ENCODE measurements at regions not wholly inside any gene's neighbourhood (a gene's known extent, or its start where the extent isn't known, plus 50 kb on each side); places are given as distances from the start of the nearest gene placed in this dataset.

DNA sequence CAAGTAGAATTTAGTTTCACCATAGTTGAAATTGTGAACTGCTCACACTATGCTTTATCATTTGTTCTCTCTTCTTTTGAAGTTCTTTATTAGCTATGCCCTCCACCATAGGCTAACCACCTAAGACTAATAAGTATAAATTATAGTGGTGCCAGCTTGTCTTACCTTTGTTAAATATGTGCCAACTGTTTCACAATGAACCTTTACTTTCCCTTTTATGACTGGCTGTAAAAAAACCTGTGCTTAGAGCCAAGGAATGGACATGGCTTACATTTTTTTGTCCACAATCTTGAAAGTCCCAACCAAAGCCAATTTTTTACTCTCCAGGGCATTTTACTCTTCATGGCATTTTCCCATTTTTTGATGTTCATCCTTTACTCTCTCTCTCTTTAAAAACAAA, 123.5 kb upstream of the LEF1 start:
- DNase-seq (ENCODE audit: low read depth, low spot score), result no peak
- Histone ChIP-seq H3K36me3 (ENCODE audit: control insufficient read depth, insufficient read depth, low read length) (no peaks in the 10 kb centered on the region), H3K4me1 (ENCODE audit: control insufficient read depth, insufficient read depth, low read length) (no peaks in the 10 kb centered on the region), H3K9me3 (ENCODE audit: control insufficient read depth, insufficient read depth, low read length) (no peaks in the 10 kb centered on the region), H3K4me3 (ENCODE audit: low read length) (no peak overlapping the region), H3K27me3 (ENCODE audit: control insufficient read depth, insufficient read depth, low read length) (no peaks in the 10 kb centered on the region), H3K27ac (ENCODE audit: low read length) (no peak overlapping the region)

DNA sequence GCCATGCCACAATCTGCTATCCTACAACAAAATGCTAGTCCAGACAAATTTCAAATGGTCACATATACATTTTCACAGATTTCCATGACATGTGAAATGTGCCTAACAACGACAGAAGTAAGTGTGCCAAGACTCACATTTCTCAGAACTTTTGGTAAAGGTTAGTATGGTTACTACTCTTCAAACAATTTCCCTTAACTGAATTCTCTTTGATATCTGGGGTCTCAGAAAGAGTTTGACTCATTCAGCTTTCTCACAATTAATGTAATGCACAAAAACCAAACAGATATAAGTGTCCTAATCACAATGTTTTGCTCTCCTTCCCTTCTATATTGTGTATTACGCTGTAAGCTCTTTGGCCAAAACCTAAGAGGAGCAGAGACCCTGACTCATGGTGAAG, 122.4 kb upstream of the LEF1 start:
- no peak overlapping the region for H3K27ac ChIP-seq (ENCODE audit: low read length)
- no CpG with 5 or more reads among the region's 2 CpGs for WGBS (ENCODE audit: insufficient coverage, insufficient read length)
- no peaks in the 10 kb centered on the region for H3K4me1 ChIP-seq (ENCODE audit: control insufficient read depth, insufficient read depth, low read length)
- H3K27me3 ChIP-seq (ENCODE audit: control insufficient read depth, insufficient read depth, low read length), result no peaks in the 10 kb centered on the region
- no peak for DNase-seq (ENCODE audit: low read depth, low spot score)
- H3K9me3 ChIP-seq (ENCODE audit: control insufficient read depth, insufficient read depth, low read length), result no peaks in the 10 kb centered on the region
- no peaks in the 10 kb centered on the region for H3K36me3 ChIP-seq (ENCODE audit: control insufficient read depth, insufficient read depth, low read length)
- no peak overlapping the region for H3K4me3 ChIP-seq (ENCODE audit: low read length)

DNA sequence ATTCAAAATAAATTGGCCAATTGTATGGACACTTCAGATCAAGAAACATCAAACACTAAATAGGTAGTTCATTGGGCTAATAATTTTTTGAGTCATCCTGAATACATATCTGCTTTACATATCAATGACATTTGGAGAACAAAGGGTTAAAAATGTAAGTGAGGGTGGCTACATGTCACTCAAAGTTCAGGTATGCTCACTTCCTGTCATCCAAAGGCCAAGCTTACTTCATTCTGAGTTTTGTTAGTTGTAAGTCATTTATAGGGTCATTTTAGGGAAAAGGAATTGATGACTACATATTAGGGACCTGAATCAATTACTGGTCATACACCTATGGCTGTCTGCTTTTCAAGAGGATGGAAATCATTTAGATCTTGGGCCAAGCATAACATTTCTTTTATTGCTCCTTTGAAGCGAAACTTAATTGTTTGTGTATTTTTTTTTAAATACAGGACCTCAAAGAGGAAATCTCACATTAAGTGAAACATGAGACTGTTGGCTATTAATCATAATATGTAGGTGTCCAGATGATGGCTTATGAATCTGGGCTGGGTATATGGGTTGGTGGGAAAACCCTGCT, 119.2 kb upstream of the LEF1 start:
- no CpG with 5 or more reads among the region's 1 CpG for WGBS (ENCODE audit: insufficient coverage, insufficient read length)
- no peak for DNase-seq (ENCODE audit: low read depth, low spot score)
- H3K27me3 ChIP-seq (ENCODE audit: control insufficient read depth, insufficient read depth, low read length), result no peaks in the 10 kb centered on the region
- no peak overlapping the region for H3K27ac ChIP-seq (ENCODE audit: low read length)
- no peaks in the 10 kb centered on the region for H3K9me3 ChIP-seq (ENCODE audit: control insufficient read depth, insufficient read depth, low read length)
- peaks cover 1% of the 10 kb centered on the region; the same call in 1 of the 2 replicates for H3K4me1 ChIP-seq (ENCODE audit: control insufficient read depth, insufficient read depth, low read length)
- H3K4me3 ChIP-seq (ENCODE audit: low read length), result no peak overlapping the region
- H3K36me3 ChIP-seq (ENCODE audit: control insufficient read depth, insufficient read depth, low read length), result no peaks in the 10 kb centered on the region

DNA sequence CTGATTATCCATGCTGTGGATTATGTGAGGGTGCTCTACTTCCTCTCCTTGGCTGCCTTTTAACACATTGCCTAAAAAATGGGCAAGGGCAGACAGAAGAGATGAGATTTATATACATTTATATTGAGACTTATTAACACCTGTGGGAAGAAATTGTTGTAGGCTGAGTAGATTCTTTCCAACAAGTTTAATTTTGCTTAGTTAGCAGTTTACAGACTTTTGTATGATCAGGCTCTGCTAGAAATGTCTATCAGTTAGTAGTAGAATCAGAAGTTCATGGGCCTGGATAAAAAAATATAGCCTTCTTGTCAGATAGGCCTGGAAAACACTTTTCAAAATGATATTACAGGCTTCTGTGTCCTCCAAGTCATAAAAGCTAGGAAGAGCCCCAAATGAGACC, 111.3 kb upstream of the LEF1 start:
- no peaks in the 10 kb centered on the region for H3K27me3 ChIP-seq (ENCODE audit: control insufficient read depth, insufficient read depth, low read length)
- no peak overlapping the region for H3K27ac ChIP-seq (ENCODE audit: low read length)
- H3K36me3 ChIP-seq (ENCODE audit: control insufficient read depth, insufficient read depth, low read length), result no peaks in the 10 kb centered on the region
- H3K4me3 ChIP-seq (ENCODE audit: low read length), result no peak overlapping the region
- peaks cover 2% of the 10 kb centered on the region for H3K4me1 ChIP-seq (ENCODE audit: control insufficient read depth, insufficient read depth, low read length)
- H3K9me3 ChIP-seq (ENCODE audit: control insufficient read depth, insufficient read depth, low read length), result no peaks in the 10 kb centered on the region
- no peak for DNase-seq (ENCODE audit: low read depth, low spot score)

DNA sequence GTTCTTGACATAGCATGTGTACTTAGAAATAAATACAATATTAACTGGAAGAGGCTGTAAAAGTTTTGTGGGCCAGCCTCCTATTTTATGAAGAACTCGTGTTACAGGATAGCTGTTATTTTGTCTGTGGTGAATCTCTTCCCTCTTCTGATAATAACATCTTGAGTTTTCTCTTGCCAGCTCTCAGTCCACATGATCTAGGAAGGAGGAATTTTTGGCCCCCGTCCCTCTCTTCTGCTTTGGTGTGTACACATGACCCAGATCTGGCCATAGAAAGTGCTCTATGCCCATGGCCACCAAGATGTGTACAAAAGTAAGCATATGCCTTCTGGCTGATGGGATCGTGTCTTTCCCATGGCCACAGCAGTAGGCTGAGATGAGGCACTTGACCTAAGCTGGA, 108.0 kb upstream of the LEF1 start:
- DNase-seq (ENCODE audit: low read depth, low spot score), result no peak
- no peaks in the 10 kb centered on the region; the same call in 1 of the 2 replicates for H3K4me1 ChIP-seq (ENCODE audit: control insufficient read depth, insufficient read depth, low read length)
- H3K9me3 ChIP-seq (ENCODE audit: control insufficient read depth, insufficient read depth, low read length), result no peaks in the 10 kb centered on the region
- H3K4me3 ChIP-seq (ENCODE audit: low read length), result no peak overlapping the region
- no peaks in the 10 kb centered on the region for H3K27me3 ChIP-seq (ENCODE audit: control insufficient read depth, insufficient read depth, low read length)
- WGBS (ENCODE audit: insufficient coverage, insufficient read length), result no CpG with 5 or more reads among the region's 3 CpGs
- H3K36me3 ChIP-seq (ENCODE audit: control insufficient read depth, insufficient read depth, low read length), result no peaks in the 10 kb centered on the region
- no peak overlapping the region for H3K27ac ChIP-seq (ENCODE audit: low read length)

DNA sequence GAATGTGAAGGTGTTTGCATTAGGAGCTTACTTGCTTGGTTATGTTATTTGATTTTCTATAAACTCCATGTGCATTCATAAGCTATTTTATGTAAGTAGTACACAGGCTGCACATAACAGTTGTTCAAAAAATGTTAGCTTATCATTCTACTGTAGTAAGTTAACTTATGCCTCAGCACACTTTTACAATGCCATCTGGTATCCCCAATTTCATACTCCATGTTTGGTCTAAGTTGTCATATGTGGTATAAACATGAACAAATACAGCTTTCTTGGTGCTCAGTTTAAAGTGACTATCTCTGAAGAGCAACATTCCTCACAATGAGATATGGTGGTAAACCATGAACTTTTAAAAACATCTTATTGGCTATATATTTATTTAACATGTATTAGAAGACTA, 104.3 kb upstream of the LEF1 start:
- no peak overlapping the region for H3K4me3 ChIP-seq (ENCODE audit: low read length)
- no peak overlapping the region for H3K27ac ChIP-seq (ENCODE audit: low read length)
- no peak for DNase-seq (ENCODE audit: low read depth, low spot score)
- H3K9me3 ChIP-seq (ENCODE audit: control insufficient read depth, insufficient read depth, low read length), result no peaks in the 10 kb centered on the region
- H3K4me1 ChIP-seq (ENCODE audit: control insufficient read depth, insufficient read depth, low read length), result no peaks in the 10 kb centered on the region
- H3K36me3 ChIP-seq (ENCODE audit: control insufficient read depth, insufficient read depth, low read length), result no peaks in the 10 kb centered on the region
- H3K27me3 ChIP-seq (ENCODE audit: control insufficient read depth, insufficient read depth, low read length), result no peaks in the 10 kb centered on the region

DNA sequence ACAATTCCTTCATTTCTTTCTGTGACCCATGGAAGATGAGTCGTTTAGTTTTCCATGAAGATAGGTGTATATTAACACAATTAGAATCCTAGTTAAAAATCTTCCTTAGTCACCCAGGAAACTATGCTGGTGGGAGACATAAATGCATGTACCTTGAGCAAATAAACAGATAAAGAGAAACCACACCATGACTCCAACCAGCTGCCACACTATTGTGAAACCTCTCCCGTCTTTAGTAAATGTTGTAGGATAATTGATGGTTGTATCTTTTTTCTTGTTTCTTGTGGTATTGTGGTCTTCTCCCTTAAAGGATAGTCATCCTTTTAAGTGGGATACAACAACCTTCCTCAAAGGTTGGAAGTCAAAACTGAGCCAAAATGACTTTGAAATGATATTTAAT, 103.8 kb upstream of the LEF1 start:
- no CpG with 5 or more reads among the region's 2 CpGs for WGBS (ENCODE audit: insufficient coverage, insufficient read length)
- H3K27me3 ChIP-seq (ENCODE audit: control insufficient read depth, insufficient read depth, low read length), result no peaks in the 10 kb centered on the region
- no peak overlapping the region for H3K27ac ChIP-seq (ENCODE audit: low read length)
- no peak overlapping the region for H3K4me3 ChIP-seq (ENCODE audit: low read length)
- no peaks in the 10 kb centered on the region for H3K4me1 ChIP-seq (ENCODE audit: control insufficient read depth, insufficient read depth, low read length)
- no peaks in the 10 kb centered on the region for H3K9me3 ChIP-seq (ENCODE audit: control insufficient read depth, insufficient read depth, low read length)
- no peaks in the 10 kb centered on the region for H3K36me3 ChIP-seq (ENCODE audit: control insufficient read depth, insufficient read depth, low read length)
- no peak for DNase-seq (ENCODE audit: low read depth, low spot score)

DNA sequence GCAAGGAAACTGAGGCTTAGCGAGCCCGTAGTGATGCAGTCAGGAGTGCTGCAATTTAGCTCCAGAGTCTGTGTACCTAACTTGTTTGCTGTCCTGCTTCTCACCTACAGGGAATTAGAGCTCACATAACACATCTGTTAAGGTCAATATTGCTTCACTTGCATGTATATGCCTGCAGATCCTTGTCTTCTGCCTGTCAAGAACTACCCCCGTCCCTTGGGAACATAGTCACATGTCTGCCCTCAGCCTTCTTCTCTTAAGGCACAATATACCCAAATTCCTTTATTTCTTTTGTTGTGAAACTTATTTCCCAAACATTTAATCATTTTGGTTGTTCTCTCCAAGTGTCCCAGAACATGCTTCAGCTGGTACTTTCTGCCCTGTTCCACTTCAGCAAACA, 103.3 kb upstream of the LEF1 start:
- no peaks in the 10 kb centered on the region for H3K36me3 ChIP-seq (ENCODE audit: control insufficient read depth, insufficient read depth, low read length)
- H3K4me3 ChIP-seq (ENCODE audit: low read length), result no peak overlapping the region
- H3K9me3 ChIP-seq (ENCODE audit: control insufficient read depth, insufficient read depth, low read length), result no peaks in the 10 kb centered on the region
- no peak overlapping the region for H3K27ac ChIP-seq (ENCODE audit: low read length)
- no peak for DNase-seq (ENCODE audit: low read depth, low spot score)
- H3K4me1 ChIP-seq (ENCODE audit: control insufficient read depth, insufficient read depth, low read length), result no peaks in the 10 kb centered on the region
- H3K27me3 ChIP-seq (ENCODE audit: control insufficient read depth, insufficient read depth, low read length), result no peaks in the 10 kb centered on the region
- no CpG with 5 or more reads among the region's 3 CpGs for WGBS (ENCODE audit: insufficient coverage, insufficient read length)

DNA sequence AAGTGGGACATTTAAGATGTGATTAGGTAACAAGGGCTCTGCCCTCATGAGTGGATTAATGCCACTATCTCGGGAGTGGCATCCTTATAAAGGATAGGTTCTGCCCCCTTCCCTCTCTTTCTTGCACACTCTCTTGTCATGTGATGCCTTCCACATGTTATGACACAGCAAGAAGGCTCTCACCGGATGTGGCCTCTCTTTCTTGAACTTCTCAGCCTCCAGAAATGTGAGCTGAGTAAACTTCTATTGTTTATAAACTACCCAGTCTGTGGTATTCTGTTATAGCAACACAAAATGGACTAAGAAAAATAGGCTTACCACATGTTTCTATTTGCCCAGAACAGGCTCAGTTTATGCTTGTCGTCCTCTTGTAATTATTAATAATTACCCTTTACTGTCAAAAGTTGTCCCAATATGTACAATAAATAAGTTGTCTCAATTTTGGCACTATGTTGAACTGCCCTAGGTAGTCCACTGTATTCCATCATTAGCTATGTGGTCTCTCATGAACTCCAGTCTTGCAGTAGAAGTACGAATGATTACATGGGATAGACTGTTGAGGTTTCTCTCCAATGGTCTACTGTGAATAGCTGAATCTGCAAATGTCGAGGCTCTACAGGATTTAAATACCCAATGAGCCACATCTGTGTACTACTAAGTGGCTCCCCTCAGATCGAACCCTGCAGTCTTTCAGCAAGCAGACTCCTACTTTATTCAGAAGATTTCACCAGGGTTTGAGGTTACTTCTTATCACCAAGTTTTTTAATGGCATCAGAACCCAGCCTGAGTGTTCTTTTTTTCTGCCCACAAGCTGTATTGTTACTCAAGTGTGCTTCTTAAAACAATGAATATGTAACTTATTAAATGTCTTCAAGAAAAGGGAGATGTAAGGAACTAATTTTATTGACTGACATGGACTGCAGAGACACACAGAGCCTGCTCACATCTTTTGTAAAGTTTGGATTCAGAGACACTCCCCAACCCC, 102.0 kb upstream of the LEF1 start:
- Histone ChIP-seq H3K4me1 (ENCODE audit: control insufficient read depth, insufficient read depth, low read length) (no peaks in the 10 kb centered on the region), H3K27ac (ENCODE audit: low read length) (no peak overlapping the region), H3K9me3 (ENCODE audit: control insufficient read depth, insufficient read depth, low read length) (no peaks in the 10 kb centered on the region), H3K4me3 (ENCODE audit: low read length) (no peak overlapping the region), H3K36me3 (ENCODE audit: control insufficient read depth, insufficient read depth, low read length) (no peaks in the 10 kb centered on the region), H3K27me3 (ENCODE audit: control insufficient read depth, insufficient read depth, low read length) (no peaks in the 10 kb centered on the region)
- no peak for DNase-seq (ENCODE audit: low read depth, low spot score)
- no CpG with 5 or more reads among the region's 6 CpGs for WGBS (ENCODE audit: insufficient coverage, insufficient read length)

DNA sequence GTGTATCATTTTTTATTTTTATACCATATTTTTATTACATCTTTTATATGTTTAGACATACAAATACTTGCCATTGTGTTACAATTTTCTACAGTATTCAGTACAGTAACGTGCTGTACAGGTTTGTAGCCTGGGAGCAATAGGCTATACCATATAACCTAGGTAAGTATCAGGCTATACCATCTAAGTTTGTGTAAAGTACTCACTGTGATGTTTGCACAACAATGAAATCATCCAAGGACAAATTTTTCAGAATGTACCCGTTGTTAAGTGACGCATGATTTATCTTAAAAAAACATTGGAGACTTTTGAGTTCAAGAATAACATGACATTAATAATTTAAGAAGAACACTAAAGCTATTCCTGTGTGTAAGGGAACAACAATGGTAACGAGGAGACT, 96.0 kb upstream of the LEF1 start:
- Histone ChIP-seq H3K4me1 (ENCODE audit: control insufficient read depth, insufficient read depth, low read length) (0 out of 2 replicates have a peak, but pooled peaks cover 2% of the 10 kb centered on the region), H3K9me3 (ENCODE audit: control insufficient read depth, insufficient read depth, low read length) (no peaks in the 10 kb centered on the region), H3K36me3 (ENCODE audit: control insufficient read depth, insufficient read depth, low read length) (no peaks in the 10 kb centered on the region), H3K27ac (ENCODE audit: low read length) (no peak overlapping the region), H3K27me3 (ENCODE audit: control insufficient read depth, insufficient read depth, low read length) (no peaks in the 10 kb centered on the region), H3K4me3 (ENCODE audit: low read length) (no peak overlapping the region)
- DNase-seq (ENCODE audit: low read depth, low spot score), result no peak
- WGBS (ENCODE audit: insufficient coverage, insufficient read length), result no CpG with 5 or more reads among the region's 4 CpGs

DNA sequence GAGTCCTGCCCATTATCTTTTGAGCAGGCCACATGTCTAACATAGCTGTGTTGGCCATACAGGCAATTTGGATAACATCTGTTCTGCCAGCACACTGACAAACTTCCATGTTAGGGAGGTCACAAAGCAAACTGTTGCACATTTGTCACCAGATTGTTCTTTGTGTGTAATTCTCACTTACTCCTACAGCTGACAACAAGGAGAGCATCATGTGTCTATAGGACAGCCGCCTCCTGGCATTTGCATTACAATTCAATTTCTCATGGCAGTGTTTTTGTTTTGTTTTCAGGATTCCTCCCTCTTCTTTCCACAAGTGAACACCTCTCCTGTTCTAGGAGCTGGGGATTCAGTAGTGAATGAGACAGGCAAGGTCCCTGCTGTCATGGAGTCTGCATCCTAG, 94.3 kb upstream of the LEF1 start:
- Histone ChIP-seq H3K27ac (ENCODE audit: low read length) (no peak overlapping the region), H3K4me3 (ENCODE audit: low read length) (no peak overlapping the region)
- no CpG with 5 or more reads among the region's 1 CpG for WGBS (ENCODE audit: insufficient coverage, insufficient read length)

More for the DNA sequence above, 94.3 kb upstream of the LEF1 start:
- Histone ChIP-seq H3K36me3 (ENCODE audit: control insufficient read depth, insufficient read depth, low read length) (no peaks in the 10 kb centered on the region), H3K9me3 (ENCODE audit: control insufficient read depth, insufficient read depth, low read length) (no peaks in the 10 kb centered on the region), H3K4me1 (ENCODE audit: control insufficient read depth, insufficient read depth, low read length) (0 out of 2 replicates have a peak, but pooled peaks cover 2% of the 10 kb centered on the region), H3K27me3 (ENCODE audit: control insufficient read depth, insufficient read depth, low read length) (no peaks in the 10 kb centered on the region)
- no peak for DNase-seq (ENCODE audit: low read depth, low spot score)

Data from iPS DF 6.9 (cell line).